ENCODE measurements at regions not wholly inside any gene's neighbourhood (a gene's known extent, or its start where the extent isn't known, plus 50 kb on each side); places are given as distances from the start of the nearest gene placed in this dataset.
"Not testable (repeated sequence)": the region's sequence is repeated elsewhere in the genome, so short reads cannot be mapped to it uniquely, and the experiment has no call there.

DNA sequence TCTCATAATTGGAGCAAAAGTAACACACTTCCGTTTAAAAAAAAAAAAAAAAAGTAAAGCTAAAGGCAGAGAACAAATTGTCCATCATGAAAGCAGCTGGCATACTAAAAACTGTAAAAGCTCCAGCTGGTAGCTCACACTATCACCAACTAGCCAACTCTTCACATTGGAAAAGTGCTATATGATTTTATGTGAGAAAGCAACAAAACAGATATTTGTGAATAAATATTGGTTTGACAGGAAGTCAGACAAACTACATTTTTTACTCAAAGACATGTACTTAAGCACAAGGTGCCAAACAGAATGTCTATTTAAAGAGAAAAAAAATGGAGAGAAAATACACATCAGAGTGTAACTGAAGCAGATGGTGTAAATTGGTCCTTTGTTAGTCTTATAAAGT lies 231.2 kb upstream of the CADM2 start:
- 5% methylated on average over 1 of the region's 1 CpG for WGBS (ENCODE audit: missing lambda C conversion rate)
- ATAC-seq = no peak
- Histone ChIP-seq H3K4me1 (no peaks in the 10 kb centered on the region), H3K4me2 (no peak overlapping the region), H3K27ac (no peak overlapping the region), H3K9me3 (no peaks in the 10 kb centered on the region), H3K4me3 (no peak overlapping the region)
- TF ChIP-seq CEBPB (IDR thresholded peaks at IDR 0.05) (no peak), RNF2 (IDR thresholded peaks at IDR 0.05; ENCODE audit: borderline replicate concordance, low read depth) (no peak), FOSL2 (IDR thresholded peaks at IDR 0.05) (no peak), FOSL2 (CRISPR knock-in tag; IDR thresholded peaks at IDR 0.05) (no peak), FOXS1 (CRISPR knock-in tag; IDR thresholded peaks at IDR 0.05) (no peak), RFX5 (IDR thresholded peaks at IDR 0.05) (no peak), HEYL (CRISPR knock-in tag; IDR thresholded peaks at IDR 0.05) (no peak), KDM1A (IDR thresholded peaks at IDR 0.05; ENCODE audit: low read depth) (no peak), EHMT2 (IDR thresholded peaks at IDR 0.05; ENCODE audit: low read depth) (no peak), ZFP36 (IDR thresholded peaks at IDR 0.05; ENCODE audit: borderline replicate concordance, partially characterized antibody) (no peak), POLR2AphosphoS2 (conservative IDR thresholded peaks at IDR 0.05; ENCODE audit: low read length) (no peak), ESRRA (IDR thresholded peaks at IDR 0.05; ENCODE audit: borderline replicate concordance, low read length) (no peak), ZNF302 (CRISPR knock-in tag; IDR thresholded peaks at IDR 0.05) (no peak), PHF8 (IDR thresholded peaks at IDR 0.05; ENCODE audit: borderline replicate concordance, low read depth) (no peak), POLR2A (IDR thresholded peaks at IDR 0.05; ENCODE audit: low read length) (no peak), HOXA7 (CRISPR knock-in tag; IDR thresholded peaks at IDR 0.05) (no peak), SREBF2 (IDR thresholded peaks at IDR 0.05) (no peak)
- TF ChIP-seq, protein P1, sequence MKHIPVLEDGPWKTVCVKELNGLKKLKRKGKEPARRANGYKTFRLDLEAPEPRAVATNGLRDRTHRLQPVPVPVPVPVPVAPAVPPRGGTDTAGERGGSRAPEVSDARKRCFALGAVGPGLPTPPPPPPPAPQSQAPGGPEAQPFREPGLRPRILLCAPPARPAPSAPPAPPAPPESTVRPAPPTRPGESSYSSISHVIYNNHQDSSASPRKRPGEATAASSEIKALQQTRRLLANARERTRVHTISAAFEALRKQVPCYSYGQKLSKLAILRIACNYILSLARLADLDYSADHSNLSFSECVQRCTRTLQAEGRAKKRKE (CRISPR knock-in tag; IDR thresholded peaks at IDR 0.05; ENCODE audit: low read depth) = no peak
- TF ChIP-seq, protein P2, sequence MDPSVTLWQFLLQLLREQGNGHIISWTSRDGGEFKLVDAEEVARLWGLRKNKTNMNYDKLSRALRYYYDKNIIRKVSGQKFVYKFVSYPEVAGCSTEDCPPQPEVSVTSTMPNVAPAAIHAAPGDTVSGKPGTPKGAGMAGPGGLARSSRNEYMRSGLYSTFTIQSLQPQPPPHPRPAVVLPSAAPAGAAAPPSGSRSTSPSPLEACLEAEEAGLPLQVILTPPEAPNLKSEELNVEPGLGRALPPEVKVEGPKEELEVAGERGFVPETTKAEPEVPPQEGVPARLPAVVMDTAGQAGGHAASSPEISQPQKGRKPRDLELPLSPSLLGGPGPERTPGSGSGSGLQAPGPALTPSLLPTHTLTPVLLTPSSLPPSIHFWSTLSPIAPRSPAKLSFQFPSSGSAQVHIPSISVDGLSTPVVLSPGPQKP (IDR thresholded peaks at IDR 0.05; ENCODE audit: low read depth, low read length) = no peak
- TF ChIP-seq, protein P3, sequence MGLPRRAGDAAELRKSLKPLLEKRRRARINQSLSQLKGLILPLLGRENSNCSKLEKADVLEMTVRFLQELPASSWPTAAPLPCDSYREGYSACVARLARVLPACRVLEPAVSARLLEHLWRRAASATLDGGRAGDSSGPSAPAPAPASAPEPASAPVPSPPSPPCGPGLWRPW (IDR thresholded peaks at IDR 0.05) = no peak
- FAIRE-seq = no peak
- CTCF ChIA-PET = interaction anchor here (0.6 kb wide), 1 partner anchor 194 kb away, joined by 5 read pairs; no protein-coding TSS in a partner anchor
- POLR2A ChIA-PET = no interaction called here
- DNase-seq (ENCODE audit: low read depth in 1 of 2, low spot score in 1 of 2) = no peak

DNA sequence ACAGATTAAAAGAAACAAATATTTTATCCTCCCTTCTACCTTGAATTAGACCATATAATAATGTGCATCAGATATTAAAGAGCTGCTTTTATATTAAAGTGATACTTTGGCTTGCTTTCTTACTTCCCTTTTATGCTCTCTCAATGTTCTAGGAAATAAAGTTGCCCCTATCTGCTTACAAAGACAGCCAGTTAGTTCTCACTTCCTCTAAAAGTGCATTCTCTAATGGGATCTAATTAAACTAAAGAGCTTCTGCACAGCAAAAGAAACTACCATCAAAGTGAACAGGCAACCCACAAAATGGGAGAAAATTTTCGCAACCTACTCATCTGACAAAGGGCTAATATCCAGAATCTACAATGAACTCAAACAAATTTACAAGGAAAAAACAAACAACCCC lies 224.1 kb upstream of the CADM2 start:
- WGBS (ENCODE audit: missing lambda C conversion rate) = 9% methylated on average over 1 of the region's 1 CpG
- H3K4me3 ChIP-seq; FAIRE-seq; DNase-seq (ENCODE audit: low read depth in 1 of 2, low spot score in 1 of 2); POLR2A ChIA-PET; H3K4me2 ChIP-seq; H3K27ac ChIP-seq; H3K4me1 ChIP-seq; H3K9me3 ChIP-seq; CTCF ChIA-PET; ATAC-seq: not testable (repeated sequence)

DNA sequence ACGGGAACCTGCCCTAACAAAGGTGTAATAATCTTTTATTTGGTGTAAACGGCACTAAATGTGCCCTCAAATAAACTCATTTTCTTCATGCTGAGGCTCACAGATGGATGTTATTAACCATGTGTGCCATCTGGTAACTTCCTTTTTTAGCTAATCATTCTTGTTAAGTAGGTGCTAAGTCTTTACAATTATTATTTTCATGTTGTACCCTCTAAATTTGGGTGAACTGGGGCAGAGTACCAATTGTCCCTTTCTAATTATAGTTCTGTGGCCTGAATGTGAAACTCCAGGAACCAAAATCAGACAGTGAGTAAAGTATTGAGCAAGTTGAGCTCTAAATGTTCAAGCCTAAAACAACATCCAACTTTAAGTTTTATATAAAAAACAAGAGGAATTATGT lies 220.7 kb upstream of the CADM2 start:
- no peak for DNase-seq (ENCODE audit: low read depth in 1 of 2, low spot score in 1 of 2)
- Histone ChIP-seq H3K4me3 (no peak overlapping the region), H3K4me2 (no peak overlapping the region), H3K4me1 (no peaks in the 10 kb centered on the region), H3K9me3 (no peaks in the 10 kb centered on the region), H3K27ac (no peak overlapping the region)
- ChIA-PET CTCF (no interaction called here), POLR2A (no interaction called here)
- no peak for ATAC-seq
- TF ChIP-seq KDM1A (IDR thresholded peaks at IDR 0.05; ENCODE audit: low read depth) = no peak
- no peak for TF ChIP-seq SMC3 (IDR thresholded peaks at IDR 0.05)
- no peak for TF ChIP-seq EHMT2 (IDR thresholded peaks at IDR 0.05; ENCODE audit: low read depth)
- no peak for TF ChIP-seq CEBPB (IDR thresholded peaks at IDR 0.05)
- TF ChIP-seq, protein P1 (CRISPR knock-in tag; IDR thresholded peaks at IDR 0.05; ENCODE audit: low read depth) = no peak
- WGBS (ENCODE audit: missing lambda C conversion rate) = 0% methylated on average over 2 of the region's 2 CpGs
- FAIRE-seq = no peak

Measured in A549 (cell line).